Natural killer cell (primary cell): ENCODE measurements at regions not wholly inside any gene's neighbourhood (a gene's known extent, or its start where the extent isn't known, plus 50 kb on each side); places are given as distances from the start of the nearest gene placed in this dataset.

Experiments
- ATAC-seq, 3 donors: fragments of 150-1000 bp in 2 of 3; fragments of 200-7000 bp in 1 of 3; cut with Tn5 transposase; 1 replicate in 1 of 3; 2 replicates in 2 of 3; pipeline ENCODE4 v1.10.0; 2021; ENCODE audit warnings: mild to moderate bottlenecking in 2 of 3, moderate library complexity in 2 of 3
- DNase-seq, 2 donors: peaks; one replicate each; pipeline versions ENCODE4 v3.0.0 to v3.0.0-alpha.2; 2013 to 2021; ENCODE audit warnings: mixed read lengths in 1 of 2
- H3K27ac ChIP-seq: one replicate; pipeline ENCODE4 v1.5.1; 2013; ENCODE audit warnings: mild to moderate bottlenecking, low read length
- H3K27me3 ChIP-seq: one replicate; pipeline ENCODE4 v1.6.1; 2013; ENCODE audit warnings: low read length; ENCODE audit not compliant: control insufficient read depth, insufficient read depth
- H3K36me3 ChIP-seq: one replicate; pipeline ENCODE4 v1.6.1; 2013; ENCODE audit warnings: low read length; ENCODE audit not compliant: control insufficient read depth, insufficient read depth
- H3K4me1 ChIP-seq: one replicate; pipeline ENCODE4 v1.6.1; 2013; ENCODE audit warnings: low read length; ENCODE audit not compliant: control insufficient read depth, insufficient read depth
- H3K4me3 ChIP-seq: one replicate; pipeline ENCODE4 v1.5.1; 2013; ENCODE audit warnings: low read length
- H3K9me3 ChIP-seq: one replicate; pipeline ENCODE4 v1.6.1; 2013; ENCODE audit warnings: low read length; ENCODE audit not compliant: control insufficient read depth, insufficient read depth
- H3K27ac Mint-ChIP-seq, 2 donors: one replicate each; pipeline ENCODE4 v1.8.0; 2022; ENCODE audit warnings: mild to moderate bottlenecking in 2 of 2, mixed read lengths in 2 of 2, moderate library complexity in 1 of 2
- H3K27me3 Mint-ChIP-seq, 2 donors: one replicate each; pipeline ENCODE4 v1.8.0; 2022; ENCODE audit warnings: low read depth in 2 of 2, mixed read lengths in 2 of 2
- H3K36me3 Mint-ChIP-seq: one replicate; pipeline ENCODE4 v1.8.0; 2022; ENCODE audit warnings: mixed read lengths
- H3K4me1 Mint-ChIP-seq, 2 donors: one replicate each; pipeline ENCODE4 v1.8.0; 2022; ENCODE audit warnings: mixed read lengths in 2 of 2
- H3K4me3 Mint-ChIP-seq: one replicate; pipeline ENCODE4 v1.8.0; 2022; ENCODE audit warnings: mild to moderate bottlenecking, moderate library complexity, mixed read lengths
- H3K9me3 Mint-ChIP-seq, 2 donors: one replicate each; pipeline ENCODE4 v1.8.0; 2022; ENCODE audit warnings: mixed read lengths in 2 of 2
- WGBS: methylation state at CpG from one replicate; pipeline ENCODE4 v1.1.7; 2013; ENCODE audit warnings: missing lambda C conversion rate; ENCODE audit not compliant: insufficient coverage; 5-methylcytosine and 5-hydroxymethylcytosine counted together
- intact Hi-C: fragments of 100-400 bp; cut with micrococcal nuclease; formaldehyde crosslinking; loops from one replicate; pipeline ENCODE4 v1.14.2; 2022
- TF ChIP-seq, protein P1 (sequence below): fragments of 200-600 bp; IDR thresholded peaks from one replicate; pipeline ENCODE4 v1.8.0; 2022; ENCODE audit warnings: antibody characterized with exemption

GRCh38 chr2:193946806-193947205 is 1710.2 kb upstream of the SLC39A10 start:
- WGBS, result no CpG with 5 or more reads among the region's 1 CpG
- no peaks in the 10 kb centered on the region for H3K36me3 ChIP-seq
- H3K4me3 ChIP-seq, result no peak overlapping the region
- TF ChIP-seq, protein P1, sequence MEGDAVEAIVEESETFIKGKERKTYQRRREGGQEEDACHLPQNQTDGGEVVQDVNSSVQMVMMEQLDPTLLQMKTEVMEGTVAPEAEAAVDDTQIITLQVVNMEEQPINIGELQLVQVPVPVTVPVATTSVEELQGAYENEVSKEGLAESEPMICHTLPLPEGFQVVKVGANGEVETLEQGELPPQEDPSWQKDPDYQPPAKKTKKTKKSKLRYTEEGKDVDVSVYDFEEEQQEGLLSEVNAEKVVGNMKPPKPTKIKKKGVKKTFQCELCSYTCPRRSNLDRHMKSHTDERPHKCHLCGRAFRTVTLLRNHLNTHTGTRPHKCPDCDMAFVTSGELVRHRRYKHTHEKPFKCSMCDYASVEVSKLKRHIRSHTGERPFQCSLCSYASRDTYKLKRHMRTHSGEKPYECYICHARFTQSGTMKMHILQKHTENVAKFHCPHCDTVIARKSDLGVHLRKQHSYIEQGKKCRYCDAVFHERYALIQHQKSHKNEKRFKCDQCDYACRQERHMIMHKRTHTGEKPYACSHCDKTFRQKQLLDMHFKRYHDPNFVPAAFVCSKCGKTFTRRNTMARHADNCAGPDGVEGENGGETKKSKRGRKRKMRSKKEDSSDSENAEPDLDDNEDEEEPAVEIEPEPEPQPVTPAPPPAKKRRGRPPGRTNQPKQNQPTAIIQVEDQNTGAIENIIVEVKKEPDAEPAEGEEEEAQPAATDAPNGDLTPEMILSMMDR, result no peak
- Mint-ChIP-seq H3K9me3 (peaks cover 4 to 5% of the 10 kb centered on the region in 2 donors), H3K4me3 (no peak overlapping the region), H3K27me3 (no peaks in the 10 kb centered on the region), H3K36me3 (no peaks in the 10 kb centered on the region), H3K4me1 (no peaks in the 10 kb centered on the region), H3K27ac (no peak overlapping the region)
- H3K27me3 ChIP-seq, result no peaks in the 10 kb centered on the region
- intact Hi-C loops, result no loop called here
- H3K9me3 ChIP-seq, result no peaks in the 10 kb centered on the region
- H3K4me1 ChIP-seq, result no peaks in the 10 kb centered on the region
- ATAC-seq (no peak), DNase-seq (no peak)
- no peak overlapping the region for H3K27ac ChIP-seq

- intact Hi-C loops, result no loop called here
- Histone ChIP-seq H3K4me3 (no peak overlapping the region), H3K9me3 (no peaks in the 10 kb centered on the region), H3K4me1 (no peaks in the 10 kb centered on the region), H3K27me3 (no peaks in the 10 kb centered on the region), H3K27ac (no peak overlapping the region), H3K36me3 (no peaks in the 10 kb centered on the region)
- H3K36me3 Mint-ChIP-seq, result no peaks in the 10 kb centered on the region
- no peaks in the 10 kb centered on the region for H3K4me1 Mint-ChIP-seq
- no peaks in the 10 kb centered on the region for H3K27me3 Mint-ChIP-seq
- H3K4me3 Mint-ChIP-seq, result no peak overlapping the region
- ATAC-seq (no peak), DNase-seq (no peak)
- TF ChIP-seq, protein P1, result no peak
- WGBS, result 92% methylated on average over 3 of the region's 4 CpGs
- peaks cover 6 to 7% of the 10 kb centered on the region in 2 donors for H3K9me3 Mint-ChIP-seq
- no peak overlapping the region for H3K27ac Mint-ChIP-seq
These were observed 1713.5 kb upstream of the SLC39A10 start for GRCh38 chr2:193943406-193943960.

GRCh38 chr2:193935114-193935513 is 1721.9 kb upstream of the SLC39A10 start:
- H3K9me3 Mint-ChIP-seq, result peaks cover 4 to 10% of the 10 kb centered on the region in 2 donors
- TF ChIP-seq, protein P1, result no peak
- intact Hi-C loops, result no loop called here
- no peak overlapping the region for H3K27ac Mint-ChIP-seq
- no peak overlapping the region for H3K4me3 Mint-ChIP-seq
- no peaks in the 10 kb centered on the region for H3K36me3 ChIP-seq
- no peak overlapping the region for H3K4me3 ChIP-seq
- H3K27ac ChIP-seq, result no peak overlapping the region
- DNase-seq, result no peak
- H3K27me3 ChIP-seq, result no peaks in the 10 kb centered on the region
- no peaks in the 10 kb centered on the region for H3K27me3 Mint-ChIP-seq
- 84% methylated on average over 3 of the region's 3 CpGs for WGBS
- ATAC-seq, result no peak
- H3K4me1 ChIP-seq, result no peaks in the 10 kb centered on the region
- H3K4me1 Mint-ChIP-seq, result no peaks in the 10 kb centered on the region
- no peaks in the 10 kb centered on the region for H3K9me3 ChIP-seq
- no peaks in the 10 kb centered on the region for H3K36me3 Mint-ChIP-seq

DNA sequence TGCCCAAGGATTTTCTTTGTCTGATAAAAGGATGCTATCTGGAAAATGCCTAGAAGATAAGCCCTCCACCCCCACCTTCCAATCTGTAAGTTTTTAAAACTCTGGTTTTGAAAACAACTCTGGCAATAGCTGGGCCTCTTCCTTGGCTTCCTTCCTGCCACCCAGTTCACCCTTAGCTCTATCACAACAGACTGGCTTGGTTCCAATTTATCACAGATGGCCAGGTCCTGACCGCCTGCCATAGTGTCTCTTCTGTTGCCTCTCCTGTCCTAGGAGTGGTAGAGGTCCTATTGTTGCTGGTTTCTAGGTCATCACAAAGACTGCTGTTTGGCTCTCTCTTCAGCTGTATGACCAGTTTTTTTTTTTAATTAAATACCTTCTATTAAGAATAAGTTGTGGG is 1727.9 kb upstream of the SLC39A10 start:
- Histone ChIP-seq H3K9me3 (no peaks in the 10 kb centered on the region), H3K4me3 (no peak overlapping the region), H3K27ac (no peak overlapping the region), H3K36me3 (no peaks in the 10 kb centered on the region), H3K4me1 (no peaks in the 10 kb centered on the region), H3K27me3 (no peaks in the 10 kb centered on the region)
- intact Hi-C loops, result no loop called here
- Mint-ChIP-seq H3K36me3 (no peaks in the 10 kb centered on the region), H3K4me1 (no peaks in the 10 kb centered on the region), H3K27me3 (no peaks in the 10 kb centered on the region), H3K4me3 (no peak overlapping the region), H3K9me3 (peaks cover 5% of the 10 kb centered on the region in 2 donors), H3K27ac (no peak overlapping the region)
- no peak for ATAC-seq
- TF ChIP-seq, protein P1, result no peak
- WGBS, result no CpG with 5 or more reads among the region's 1 CpG
- no peak for DNase-seq
